GM23338 (cell line): ENCODE measurements at regions not wholly inside any gene's neighbourhood (a gene's known extent, or its start where the extent isn't known, plus 50 kb on each side); places are given as distances from the start of the nearest gene placed in this dataset.

Experiments
- ATAC-seq: fragments of 200-7000 bp; cut with Tn5 transposase; 3 replicates; pipeline ENCODE4 v1.9.1; 2020
- DNase-seq: peaks from one replicate; pipeline ENCODE4 v3.0.0-alpha.2; 2015; ENCODE audit warnings: low spot score
- H2AFZ ChIP-seq: fragments of 200-600 bp; sonication (generic); 2 replicates; pipeline ENCODE4 v1.8.0; 2016; ENCODE audit warnings: antibody characterized with exemption, mild to moderate bottlenecking, moderate library complexity
- H3F3A ChIP-seq: fragments of 200-600 bp; sonication (generic); replicated peaks from 2 replicates; pipeline ENCODE4 v1.8.0; 2017; ENCODE audit warnings: antibody characterized with exemption, mixed run types, low read depth
- H3K27ac ChIP-seq: fragments of 200-600 bp; sonication (generic); 2 replicates; pipeline ENCODE4 v1.6.1; 2016; ENCODE audit warnings: low read depth
- H3K27me3 ChIP-seq: fragments of 200-600 bp; sonication (generic); 2 replicates; pipeline ENCODE4 v1.8.0; 2016; ENCODE audit warnings: mild to moderate bottlenecking, mixed run types, moderate library complexity; ENCODE audit not compliant: insufficient read depth
- H3K36me3 ChIP-seq: fragments of 200-600 bp; sonication (generic); 2 replicates; pipeline ENCODE4 v1.8.0; 2016; ENCODE audit warnings: mild to moderate bottlenecking; ENCODE audit not compliant: insufficient read depth
- H3K4me1 ChIP-seq: fragments of 200-600 bp; sonication (generic); 2 replicates; pipeline ENCODE4 v1.8.0; 2016; ENCODE audit warnings: mild to moderate bottlenecking, moderate library complexity; ENCODE audit not compliant: insufficient read depth
- H3K4me2 ChIP-seq: fragments of 200-600 bp; sonication (generic); 2 replicates; pipeline ENCODE4 v1.7.1; 2017; ENCODE audit warnings: mixed run types
- H3K4me3 ChIP-seq: fragments of 200-600 bp; sonication (generic); 2 replicates; pipeline ENCODE4 v1.6.1; 2016; ENCODE audit warnings: mixed run types
- H3K79me2 ChIP-seq: fragments of 200-600 bp; sonication (generic); replicated peaks from 2 replicates; pipeline ENCODE4 v1.8.0; 2017; ENCODE audit warnings: mild to moderate bottlenecking; ENCODE audit not compliant: insufficient read depth
- H3K9me2 ChIP-seq: fragments of 200-600 bp; sonication (generic); 2 replicates; pipeline ENCODE4 v1.8.0; 2017; ENCODE audit not compliant: insufficient read depth
- H4K20me1 ChIP-seq: fragments of 200-600 bp; sonication (generic); replicated peaks from 2 replicates; pipeline ENCODE4 v1.8.0; 2017; ENCODE audit warnings: mild to moderate bottlenecking; ENCODE audit not compliant: insufficient read depth
- H3K27ac Mint-ChIP-seq: 2 replicates; pipeline ENCODE4 v1.8.0; 2020; ENCODE audit warnings: inconsistent platforms, mild to moderate bottlenecking, moderate library complexity, mixed read lengths
- H3K27me3 Mint-ChIP-seq: 3 replicates; pipeline ENCODE4 v1.8.0; 2022; ENCODE audit warnings: low read depth, mild to moderate bottlenecking, moderate library complexity, mixed read lengths, inconsistent platforms; ENCODE audit not compliant: insufficient read depth, poor library complexity
- H3K36me3 Mint-ChIP-seq: 3 replicates; pipeline ENCODE4 v1.8.0; 2021; ENCODE audit warnings: low read depth, mild to moderate bottlenecking, inconsistent platforms, moderate library complexity, mixed read lengths
- H3K4me1 Mint-ChIP-seq: 3 replicates; pipeline ENCODE4 v1.8.0; 2020; ENCODE audit warnings: mild to moderate bottlenecking, inconsistent platforms, mixed read lengths
- H3K4me3 Mint-ChIP-seq: 3 replicates; pipeline ENCODE4 v1.8.0; 2021; ENCODE audit warnings: moderate library complexity, mild to moderate bottlenecking, inconsistent platforms, mixed read lengths
- H3K9me3 Mint-ChIP-seq: 3 replicates; pipeline ENCODE4 v1.8.0; 2020; ENCODE audit warnings: moderate library complexity, mild to moderate bottlenecking, inconsistent platforms, mixed read lengths
- CREB1 ChIP-seq: fragments of 250-450 bp; sonication (Bioruptor Pico); IDR thresholded peaks from 2 replicates; pipeline ENCODE4 v1.5.0; 2020; ENCODE audit warnings: low read depth, mild to moderate bottlenecking, moderate library complexity
- CTCF ChIP-seq, 2 experiments: fragments of 200-600 bp in 1 of 2; sonication (generic) in 1 of 2; conservative IDR thresholded peaks; 2 replicates each; pipeline versions ENCODE4 v1.5.1 to v1.6.1; 2016 to 2017; ENCODE audit warnings: antibody characterized with exemption in 2 of 2, low read depth in 2 of 2, mild to moderate bottlenecking in 2 of 2, moderate library complexity in 1 of 2
- ETS1 ChIP-seq: IDR thresholded peaks from 2 replicates; pipeline ENCODE4 v1.6.1; 2016; ENCODE audit warnings: antibody characterized with exemption
- EZH2 ChIP-seq: fragments of 200-600 bp; sonication (generic); IDR thresholded peaks from one replicate; pipeline ENCODE4 v1.8.0; 2017; ENCODE audit warnings: antibody characterized with exemption, mild to moderate bottlenecking, low read depth; ENCODE audit not compliant: unreplicated experiment
- EZH2phosphoT487 ChIP-seq: fragments of 200-600 bp; sonication (generic); IDR thresholded peaks from one replicate; pipeline ENCODE4 v1.8.1; 2018; ENCODE audit warnings: antibody characterized with exemption; ENCODE audit not compliant: unreplicated experiment
- JUNB ChIP-seq: IDR thresholded peaks from one replicate; pipeline ENCODE4 v1.6.1; 2016; ENCODE audit warnings: antibody characterized with exemption; ENCODE audit not compliant: unreplicated experiment
- NANOG ChIP-seq: IDR thresholded peaks from 2 replicates; pipeline ENCODE4 v1.6.1; 2016; ENCODE audit warnings: antibody characterized with exemption, borderline replicate concordance
- POLR2AphosphoS5 ChIP-seq: IDR thresholded peaks from 2 replicates; pipeline ENCODE4 v1.6.1; 2016; ENCODE audit warnings: antibody characterized with exemption, low read depth
- STAT1 ChIP-seq: IDR thresholded peaks from one replicate; pipeline ENCODE4 v1.6.1; 2016; ENCODE audit warnings: antibody characterized with exemption; ENCODE audit not compliant: unreplicated experiment
- ZNF114 ChIP-seq: fragments of 250-450 bp; sonication (Bioruptor Pico); IDR thresholded peaks from 2 replicates; pipeline ENCODE4 v1.5.0; 2020; ENCODE audit warnings: mild to moderate bottlenecking, moderate library complexity
- ZNF331 ChIP-seq: fragments of 250-450 bp; sonication (Bioruptor Pico); IDR thresholded peaks from 2 replicates; pipeline ENCODE4 v1.5.0; 2020; ENCODE audit warnings: low read depth, mild to moderate bottlenecking, moderate library complexity
- ZNF462 ChIP-seq: fragments of 250-450 bp; sonication (Bioruptor Pico); IDR thresholded peaks from 2 replicates; pipeline ENCODE4 v1.5.0; 2020; ENCODE audit warnings: mild to moderate bottlenecking, moderate library complexity
- TF ChIP-seq, protein P1 (sequence below): IDR thresholded peaks from one replicate; pipeline ENCODE4 v1.6.1; 2018; ENCODE audit warnings: antibody characterized with exemption; ENCODE audit not compliant: unreplicated experiment

- Histone ChIP-seq H3K4me1 (no peaks in the 10 kb centered on the region), H3K4me3 (no peak overlapping the region), H3K27me3 (no peaks in the 10 kb centered on the region), H2AFZ (no peak overlapping the region), H3K36me3 (no peaks in the 10 kb centered on the region), H3K9me2 (0 out of 2 replicates have a peak, but pooled peaks cover 3% of the 10 kb centered on the region), H3K79me2 (no peaks in the 10 kb centered on the region), H4K20me1 (no peaks in the 10 kb centered on the region), H3F3A (no peaks in the 10 kb centered on the region), H3K27ac (no peak overlapping the region), H3K4me2 (no peak overlapping the region)
- Mint-ChIP-seq H3K27me3 (no peaks in the 10 kb centered on the region), H3K27ac (no peak overlapping the region), H3K4me3 (no peak overlapping the region), H3K9me3 (no peaks in the 10 kb centered on the region), H3K36me3 (no peaks in the 10 kb centered on the region), H3K4me1 (no peaks in the 10 kb centered on the region)
- TF ChIP-seq STAT1: no peak
- no peak for TF ChIP-seq JUNB
- no peak for TF ChIP-seq EZH2phosphoT487
- TF ChIP-seq POLR2AphosphoS5: no peak
- no peak for TF ChIP-seq ZNF114
- no peak for TF ChIP-seq ZNF331 (CRISPR knock-in tag)
- no peak for TF ChIP-seq ETS1
- TF ChIP-seq, protein P1, sequence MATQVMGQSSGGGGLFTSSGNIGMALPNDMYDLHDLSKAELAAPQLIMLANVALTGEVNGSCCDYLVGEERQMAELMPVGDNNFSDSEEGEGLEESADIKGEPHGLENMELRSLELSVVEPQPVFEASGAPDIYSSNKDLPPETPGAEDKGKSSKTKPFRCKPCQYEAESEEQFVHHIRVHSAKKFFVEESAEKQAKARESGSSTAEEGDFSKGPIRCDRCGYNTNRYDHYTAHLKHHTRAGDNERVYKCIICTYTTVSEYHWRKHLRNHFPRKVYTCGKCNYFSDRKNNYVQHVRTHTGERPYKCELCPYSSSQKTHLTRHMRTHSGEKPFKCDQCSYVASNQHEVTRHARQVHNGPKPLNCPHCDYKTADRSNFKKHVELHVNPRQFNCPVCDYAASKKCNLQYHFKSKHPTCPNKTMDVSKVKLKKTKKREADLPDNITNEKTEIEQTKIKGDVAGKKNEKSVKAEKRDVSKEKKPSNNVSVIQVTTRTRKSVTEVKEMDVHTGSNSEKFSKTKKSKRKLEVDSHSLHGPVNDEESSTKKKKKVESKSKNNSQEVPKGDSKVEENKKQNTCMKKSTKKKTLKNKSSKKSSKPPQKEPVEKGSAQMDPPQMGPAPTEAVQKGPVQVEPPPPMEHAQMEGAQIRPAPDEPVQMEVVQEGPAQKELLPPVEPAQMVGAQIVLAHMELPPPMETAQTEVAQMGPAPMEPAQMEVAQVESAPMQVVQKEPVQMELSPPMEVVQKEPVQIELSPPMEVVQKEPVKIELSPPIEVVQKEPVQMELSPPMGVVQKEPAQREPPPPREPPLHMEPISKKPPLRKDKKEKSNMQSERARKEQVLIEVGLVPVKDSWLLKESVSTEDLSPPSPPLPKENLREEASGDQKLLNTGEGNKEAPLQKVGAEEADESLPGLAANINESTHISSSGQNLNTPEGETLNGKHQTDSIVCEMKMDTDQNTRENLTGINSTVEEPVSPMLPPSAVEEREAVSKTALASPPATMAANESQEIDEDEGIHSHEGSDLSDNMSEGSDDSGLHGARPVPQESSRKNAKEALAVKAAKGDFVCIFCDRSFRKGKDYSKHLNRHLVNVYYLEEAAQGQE: no peak
- no peak for TF ChIP-seq NANOG
- TF ChIP-seq CREB1 (CRISPR knock-in tag): no peak
- no peak for TF ChIP-seq CTCF (conservative IDR thresholded peaks at IDR 0.05; ENCODE audit: low read depth in 2 of 2)
- TF ChIP-seq EZH2: no peak
- TF ChIP-seq ZNF462 (CRISPR knock-in tag): no peak
- ATAC-seq (no peak), DNase-seq (no peak)
Measured at GRCh38 chr21:14827468-14827867, 237.3 kb downstream of the NRIP1 start.
